D341Med (cell line): ENCODE measurements at regions not wholly inside any gene's neighbourhood (a gene's known extent, or its start where the extent isn't known, plus 50 kb on each side); places are given as distances from the start of the nearest gene placed in this dataset.
"Not testable (repeated sequence)": the region's sequence is repeated elsewhere in the genome, so short reads cannot be mapped to it uniquely, and the experiment has no call there.

Experiments
- DNase-seq: peaks from one replicate; pipeline ENCODE4 v3.0.0; 2012; ENCODE audit warnings: low spot score

GRCh38 chr9:108400297-108400696, 455.5 kb downstream of the ACTL7B start:
- DNase-seq = no peak

- DNase-seq = no peak
Observed at GRCh38 chr9:108399851-108400250, 455.9 kb downstream of the ACTL7B start.

GRCh38 chr9:108397286-108397685, 458.5 kb downstream of the ACTL7B start:
- no peak for DNase-seq

DNA sequence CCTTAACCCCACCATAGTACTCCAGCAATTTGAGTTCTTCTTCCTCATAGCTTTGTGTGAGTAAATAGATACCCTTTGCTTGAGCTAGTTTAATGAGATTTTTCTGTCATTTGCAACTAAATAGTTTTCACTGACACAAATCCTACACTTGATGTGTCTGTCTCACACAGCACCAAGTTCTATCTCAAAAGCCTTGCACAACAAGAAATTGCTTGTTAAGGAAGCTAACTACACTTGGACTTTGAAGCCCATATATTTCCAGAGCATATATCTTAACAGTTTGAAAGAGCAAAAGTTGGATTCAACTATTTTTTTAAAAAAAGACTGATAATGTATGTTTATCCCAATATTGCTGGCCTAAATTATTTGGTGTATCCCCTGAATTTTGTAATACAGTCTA, 459.2 kb downstream of the ACTL7B start:
- no peak for DNase-seq

DNA sequence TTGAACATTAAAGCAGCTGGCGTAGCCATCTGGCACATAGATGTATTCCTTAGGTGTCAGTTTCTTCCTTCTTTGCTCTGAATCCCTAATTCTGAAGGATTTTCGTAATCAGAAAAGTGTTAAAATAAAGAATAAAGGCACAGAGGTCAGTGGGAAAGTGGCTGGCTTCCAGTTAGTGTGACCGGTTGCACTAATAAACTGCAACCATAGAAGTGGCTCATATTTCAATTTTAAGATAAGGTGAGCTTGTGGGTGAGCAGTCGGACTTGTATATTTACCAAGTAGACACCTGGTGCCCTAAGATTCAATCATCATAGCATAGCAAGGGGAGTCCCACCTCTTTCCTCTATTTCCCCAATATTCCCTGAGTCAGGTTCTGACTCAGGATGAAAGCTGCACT, 459.6 kb downstream of the ACTL7B start:
- DNase-seq = no peak

DNA sequence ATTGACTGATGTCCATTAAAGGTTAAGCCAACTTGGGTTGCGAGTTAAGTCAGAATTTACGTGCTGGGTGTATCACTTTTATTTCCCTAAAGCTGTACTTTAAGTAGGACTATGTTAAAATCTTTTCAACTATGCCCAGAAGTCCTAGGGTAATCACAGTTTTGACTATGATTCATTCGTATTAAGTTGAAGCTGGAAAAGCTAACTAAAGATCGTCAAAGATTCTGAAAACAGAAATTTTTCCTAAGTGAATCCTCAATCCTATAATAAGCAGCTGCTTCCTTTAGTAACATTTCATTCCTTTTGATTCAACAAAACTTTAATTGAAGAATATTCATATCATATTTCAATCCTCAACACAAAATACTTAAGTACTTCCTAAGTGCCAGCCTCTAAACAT, 460.4 kb downstream of the ACTL7B start:
- no peak for DNase-seq

- DNase-seq = no peak
Observed at GRCh38 chr9:108394726-108395125, 461.1 kb downstream of the ACTL7B start.

- DNase-seq = not testable (repeated sequence)
Observed at GRCh38 chr9:108393481-108394001, 462.2 kb downstream of the ACTL7B start.

DNA sequence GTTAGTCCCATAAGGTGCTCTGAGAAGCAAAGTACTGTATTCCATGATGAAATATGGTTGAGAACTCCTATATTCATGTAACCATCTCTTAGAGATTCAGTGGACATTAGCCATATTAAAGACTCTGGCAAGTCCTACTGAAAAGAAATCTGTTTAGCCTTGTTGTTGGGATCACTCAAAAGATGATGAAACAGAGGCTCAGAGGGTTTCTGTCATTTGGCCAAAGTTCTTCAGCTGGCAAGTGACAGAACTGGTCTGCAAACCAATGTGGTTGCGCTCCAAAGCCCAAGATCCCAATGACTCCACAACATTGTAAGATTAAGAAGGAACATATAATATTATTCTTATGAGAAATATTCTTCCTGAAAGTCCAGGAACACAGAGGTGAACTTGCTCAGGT, 462.9 kb downstream of the ACTL7B start:
- no peak for DNase-seq

DNA sequence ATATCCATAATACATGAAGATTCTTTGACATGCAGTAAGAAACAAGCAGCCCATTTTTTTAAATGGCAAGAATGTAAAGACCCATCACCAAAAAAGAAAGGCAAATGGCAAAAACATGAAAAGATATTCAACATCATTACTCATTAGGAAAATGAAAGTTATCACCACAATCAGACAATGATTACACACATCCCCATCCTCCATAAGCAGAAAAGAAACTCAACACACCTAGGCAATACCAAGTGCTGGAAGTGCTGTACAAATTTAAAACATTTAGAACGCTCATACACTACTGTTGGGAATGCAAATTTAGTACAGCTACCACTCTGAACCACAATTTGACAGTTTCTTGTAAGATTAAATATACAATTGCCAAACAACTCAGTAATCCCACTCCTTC, 466.7 kb downstream of the ACTL7B start:
- no peak for DNase-seq

DNA sequence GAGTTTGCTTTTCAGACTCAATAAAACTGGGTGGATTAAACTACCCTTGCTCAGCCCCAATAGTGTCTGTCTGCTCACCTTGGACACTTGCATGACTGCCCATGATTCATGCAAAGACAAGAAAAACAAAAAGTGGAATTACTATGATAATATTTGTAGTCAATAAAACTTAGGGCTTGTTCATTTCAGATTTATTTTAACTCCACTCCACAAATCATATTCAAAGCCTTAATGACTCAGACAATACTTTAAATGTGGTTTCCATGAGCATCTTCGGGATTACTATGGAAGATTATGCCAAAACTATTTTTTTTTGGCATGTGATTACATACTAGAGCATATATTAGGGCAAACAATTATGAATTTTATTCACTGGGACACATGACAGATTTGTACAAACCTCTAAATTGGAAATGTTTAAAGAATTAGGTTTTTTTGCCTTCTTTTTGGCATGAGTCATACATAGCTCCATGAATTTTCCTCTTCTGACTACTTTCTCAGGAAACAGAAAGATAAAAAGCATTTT, 468.9 kb downstream of the ACTL7B start:
- DNase-seq = no peak

DNA sequence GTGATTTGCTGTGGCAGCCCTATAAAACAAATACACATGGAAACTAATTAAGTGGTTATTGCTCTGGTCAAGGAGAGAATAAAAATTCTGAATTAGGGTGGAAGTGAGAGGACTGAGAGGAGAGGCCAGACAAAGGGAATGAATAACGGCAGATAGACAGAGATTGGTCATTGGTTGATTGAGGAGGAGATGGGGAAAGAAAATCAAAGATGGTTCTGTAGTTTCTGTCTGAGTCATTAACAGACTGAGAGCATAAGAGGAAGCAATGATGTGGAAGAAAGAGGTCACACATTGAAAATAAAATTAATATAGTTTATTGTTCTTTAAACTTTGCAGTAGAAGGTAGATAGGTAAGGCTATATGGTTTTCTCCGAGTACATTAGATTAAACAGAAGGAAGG, 469.8 kb downstream of the ACTL7B start:
- DNase-seq = no peak

GRCh38 chr9:108383796-108384195, 472.0 kb downstream of the ACTL7B start:
- no peak for DNase-seq

DNA sequence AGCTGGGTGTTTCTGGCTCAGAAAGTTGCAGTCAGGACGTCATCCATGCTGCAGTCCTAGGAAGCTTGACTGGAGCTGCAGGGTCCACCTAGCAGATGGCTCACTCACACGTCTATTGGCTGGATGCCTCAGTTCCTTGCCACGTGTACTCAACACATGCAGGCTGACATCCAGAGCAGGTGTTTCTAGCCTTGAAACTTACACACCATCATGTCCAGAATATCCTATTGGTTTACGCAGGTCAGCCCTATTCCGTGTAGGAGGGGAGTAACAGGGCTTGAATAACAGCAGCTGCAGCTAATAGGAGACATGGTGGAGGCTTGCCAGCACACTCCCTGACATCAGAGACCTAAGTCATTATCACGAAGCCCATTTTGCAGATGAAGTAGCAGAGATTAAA, 473.5 kb downstream of the ACTL7B start:
- no peak for DNase-seq

GRCh38 chr9:108377881-108378280, 477.9 kb downstream of the ACTL7B start:
- no peak for DNase-seq

GRCh38 chr9:108377382-108377781, 478.4 kb downstream of the ACTL7B start:
- DNase-seq = no peak

- no peak for DNase-seq
Observed at GRCh38 chr9:108376140-108376539, 479.6 kb downstream of the ACTL7B start.

DNA sequence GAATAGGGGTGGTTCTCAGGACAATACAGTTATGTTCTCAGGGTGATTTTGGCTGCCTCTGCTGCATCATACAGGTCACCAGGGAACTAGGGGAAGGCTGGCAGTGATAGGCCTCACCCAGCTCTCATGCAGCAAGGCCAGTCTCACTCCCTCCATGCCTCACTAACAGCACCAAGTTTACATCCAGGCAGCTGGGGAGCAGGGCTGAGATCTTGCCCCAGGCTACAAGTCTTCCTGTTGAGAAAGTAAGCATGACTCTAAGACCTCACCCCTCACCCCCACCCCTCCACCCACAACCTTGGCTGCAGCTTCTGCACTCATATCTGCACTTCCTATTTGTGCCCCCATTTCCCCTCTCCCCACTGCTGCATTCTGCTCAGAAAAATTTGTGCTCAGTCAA, 481.2 kb downstream of the ACTL7B start:
- DNase-seq = no peak

GRCh38 chr9:108367188-108367587, 488.6 kb downstream of the ACTL7B start:
- no peak for DNase-seq

GRCh38 chr9:108363311-108363710, 492.5 kb downstream of the ACTL7B start:
- DNase-seq = no peak

DNA sequence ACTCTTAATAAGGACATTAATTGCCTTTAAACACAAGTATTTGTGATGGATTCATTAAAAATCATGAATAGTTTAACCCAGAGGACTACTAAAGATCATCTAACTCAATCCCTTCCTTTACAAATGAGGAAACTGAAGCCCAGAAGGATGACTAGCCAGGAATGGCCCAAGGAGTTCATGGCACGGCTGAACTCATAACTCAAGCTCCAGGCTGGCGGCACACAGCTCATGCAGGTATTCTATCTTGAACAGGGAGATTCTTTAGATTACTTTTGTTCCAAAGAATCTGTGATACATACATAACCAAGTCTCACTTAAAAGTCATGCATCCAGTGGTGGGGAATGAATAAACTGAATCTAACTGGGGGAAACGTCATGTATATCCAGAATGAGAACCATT, 495.5 kb downstream of the ACTL7B start:
- DNase-seq = no peak

- DNase-seq = no peak
Observed at GRCh38 chr9:108356806-108357205, 499.0 kb downstream of the ACTL7B start.

- no peak for DNase-seq
Observed at GRCh38 chr9:108351571-108351970, 504.2 kb downstream of the ACTL7B start.

GRCh38 chr9:108347463-108348188, 508.2 kb downstream of the ACTL7B start:
- no peak for DNase-seq
